A549 (cell line): ENCODE measurements at regions not wholly inside any gene's neighbourhood (a gene's known extent, or its start where the extent isn't known, plus 50 kb on each side); places are given as distances from the start of the nearest gene placed in this dataset.

Experiments used
- ATAC-seq, 2 experiments: fragments of 200-7000 bp in 1 of 2; fragments of >200 bp in 1 of 2; cut with Nextera tagmentation in 1 of 2; cut with Tn5 transposase in 1 of 2; 3 replicates each; pipeline versions ENCODE4 v1.8.0 to v1.9.1; 2018 to 2020; ENCODE audit warnings: mild to moderate bottlenecking in 1 of 2, moderate library complexity in 1 of 2
- CTCF ChIA-PET: fragments of 300-600 bp; sonication (Branson Sonifier 250); formaldehyde crosslinking; extraction: SDS; loops from one replicate; lab custom pipeline; 2021; ENCODE audit warnings: antibody characterized with exemption, inconsistent platforms; lab: Yijun Ruan, JAX
- POLR2A ChIA-PET: fragments of 350-600 bp; formaldehyde crosslinking; extraction: SDS; loops from one replicate; lab custom pipeline; 2021; ENCODE audit warnings: antibody characterized with exemption, inconsistent platforms; lab: Yijun Ruan, JAX
- DNase-seq, 2 experiments: peaks; one replicate each; pipeline versions ENCODE4 v3.0.0 to v3.0.0-alpha.2; 2011 to 2016; ENCODE audit warnings: low read depth in 1 of 2, low spot score in 1 of 2
- FAIRE-seq: peaks from 2 replicates; lab custom pipeline; 2011; peaks lifted over from hg19 to GRCh38; lab: Jason Lieb, UNC
- H3K27ac ChIP-seq, 2 experiments: fragments of >200 bp; sonication (Bioruptor Twin); formaldehyde crosslinking; 3 replicates each; pipeline ENCODE4 v1.5.1; 2016 to 2017
- H3K4me1 ChIP-seq: fragments of >200 bp; sonication (Bioruptor Twin); formaldehyde crosslinking; 3 replicates; pipeline ENCODE4 v1.6.1; 2016
- H3K4me2 ChIP-seq: fragments of >200 bp; sonication (Bioruptor Twin); formaldehyde crosslinking; 3 replicates; pipeline ENCODE4 v1.6.1; 2016
- H3K4me3 ChIP-seq: fragments of >200 bp; sonication (Bioruptor Twin); formaldehyde crosslinking; 3 replicates; pipeline ENCODE4 v1.5.1; 2016
- H3K9me3 ChIP-seq: fragments of >200 bp; sonication (Bioruptor Twin); formaldehyde crosslinking; 3 replicates; pipeline ENCODE4 v1.6.1; 2016
- EHMT2 ChIP-seq: fragments of 200-600 bp; sonication (generic); IDR thresholded peaks from 2 replicates; pipeline ENCODE4 v1.6.1; 2016; ENCODE audit warnings: antibody characterized with exemption, low read depth, mild to moderate bottlenecking, moderate library complexity
- ESRRA ChIP-seq: fragments of 150-350 bp; IDR thresholded peaks from 2 replicates; pipeline ENCODE4 v1.6.1; 2014; ENCODE audit warnings: mild to moderate bottlenecking, low read length, borderline replicate concordance
- HOXA7 ChIP-seq: fragments of 250-450 bp; sonication (Bioruptor Pico); IDR thresholded peaks from 2 replicates; pipeline ENCODE4 v1.5.0; 2020; ENCODE audit warnings: mild to moderate bottlenecking, moderate library complexity
- HOXB13 ChIP-seq: fragments of 250-450 bp; sonication (Bioruptor Pico); IDR thresholded peaks from 2 replicates; pipeline ENCODE4 v1.5.0; 2020; ENCODE audit warnings: low read depth, mild to moderate bottlenecking, moderate library complexity
- JUN ChIP-seq, 2 experiments: fragments of >200 bp; sonication (Bioruptor Twin); formaldehyde crosslinking; IDR thresholded peaks; 2 replicates in 1 of 2; 3 replicates in 1 of 2; pipeline ENCODE4 v1.6.1; 2016 to 2017
- KDM1A ChIP-seq: fragments of 200-600 bp; sonication (generic); IDR thresholded peaks from 2 replicates; pipeline ENCODE4 v1.6.1; 2016; ENCODE audit warnings: low read depth, mild to moderate bottlenecking
- KDM5A ChIP-seq: fragments of 200-600 bp; sonication (generic); IDR thresholded peaks from 2 replicates; pipeline ENCODE4 v1.6.1; 2016; ENCODE audit warnings: antibody characterized with exemption, mild to moderate bottlenecking
- MAFK ChIP-seq: fragments of 450-650 bp; IDR thresholded peaks from 2 replicates; pipeline ENCODE4 v1.6.1; 2014; ENCODE audit not compliant: partially characterized antibody
- MYC ChIP-seq: IDR thresholded peaks from 2 replicates; pipeline ENCODE4 v1.6.1; 2012; ENCODE audit warnings: mild to moderate bottlenecking, inconsistent platforms, low read length, improper control_type of control experiment, borderline replicate concordance
- NFE2L2 ChIP-seq: fragments of 150-350 bp; conservative IDR thresholded peaks from 2 replicates; pipeline ENCODE4 v1.6.1; 2014; ENCODE audit warnings: low read length
- POLR2A ChIP-seq: IDR thresholded peaks from 2 replicates; pipeline ENCODE4 v1.6.1; 2012; ENCODE audit warnings: mild to moderate bottlenecking, low read length
- POLR2AphosphoS2 ChIP-seq: conservative IDR thresholded peaks from 2 replicates; pipeline ENCODE4 v1.6.1; 2012; ENCODE audit warnings: low read length, improper control_type of control experiment, inconsistent platforms
- RFX5 ChIP-seq: fragments of 450-650 bp; IDR thresholded peaks from 2 replicates; pipeline ENCODE4 v1.7.1; 2014; ENCODE audit warnings: antibody characterized with exemption, mild to moderate bottlenecking, moderate library complexity
- ZC3H11A ChIP-seq: fragments of 450-650 bp; IDR thresholded peaks from 2 replicates; pipeline ENCODE4 v1.6.1; 2014; ENCODE audit warnings: antibody characterized with exemption, mild to moderate bottlenecking
- ZFP36 ChIP-seq: fragments of 450-650 bp; IDR thresholded peaks from 2 replicates; pipeline ENCODE4 v1.6.1; 2014; ENCODE audit warnings: borderline replicate concordance; ENCODE audit not compliant: partially characterized antibody
- WGBS: methylation state at CpG from one replicate; pipeline ENCODE4 v1.1.6; 2017; ENCODE audit errors: missing lambda C conversion rate; 5-methylcytosine and 5-hydroxymethylcytosine counted together
- TF ChIP-seq, protein P1 (sequence below): fragments of 200-600 bp; sonication (generic); IDR thresholded peaks from 2 replicates; pipeline ENCODE4 v1.6.1; 2016; ENCODE audit warnings: antibody characterized with exemption, mild to moderate bottlenecking, moderate library complexity
- TF ChIP-seq, protein P2 (sequence below): IDR thresholded peaks from 2 replicates; pipeline ENCODE4 v1.6.1; 2012
- TF ChIP-seq, protein P3 (sequence below): IDR thresholded peaks from 2 replicates; pipeline ENCODE4 v1.6.1; 2012; ENCODE audit warnings: low read depth, borderline replicate concordance
- TF ChIP-seq, protein P4 (sequence below): fragments of 150-350 bp; IDR thresholded peaks from 2 replicates; pipeline ENCODE4 v1.6.1; 2014; ENCODE audit warnings: low read depth, mild to moderate bottlenecking, low read length
- TF ChIP-seq, protein P5 (sequence below): fragments of 250-450 bp; sonication (Bioruptor Pico); IDR thresholded peaks from 2 replicates; pipeline ENCODE4 v1.5.0; 2020; ENCODE audit warnings: low read depth, mild to moderate bottlenecking, moderate library complexity

DNA sequence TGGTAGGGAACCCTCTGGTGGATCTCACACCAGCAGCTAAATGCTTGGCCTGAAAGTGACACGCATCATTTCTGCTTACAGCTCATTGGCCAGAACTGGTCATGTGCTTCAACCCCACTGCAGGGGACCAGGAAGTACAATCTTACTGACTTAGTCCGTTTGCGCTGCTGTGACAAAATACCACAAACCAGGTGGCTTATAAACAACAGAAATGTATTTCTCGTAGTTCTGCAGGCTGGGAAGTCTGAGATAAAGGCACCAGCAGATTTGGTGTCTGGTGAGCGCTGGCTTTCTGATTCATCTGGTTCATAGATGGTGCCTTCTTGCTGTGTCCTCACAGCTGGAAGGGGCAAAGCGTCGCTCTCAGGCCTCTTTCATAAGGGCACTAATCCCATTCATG is 77.4 kb upstream of the SELENOK start:
- ChIA-PET POLR2A (no interaction called here), CTCF (no interaction called here)
- FAIRE-seq (no peak), ATAC-seq (no peak), DNase-seq (no peak)
- TF ChIP-seq, protein P1, sequence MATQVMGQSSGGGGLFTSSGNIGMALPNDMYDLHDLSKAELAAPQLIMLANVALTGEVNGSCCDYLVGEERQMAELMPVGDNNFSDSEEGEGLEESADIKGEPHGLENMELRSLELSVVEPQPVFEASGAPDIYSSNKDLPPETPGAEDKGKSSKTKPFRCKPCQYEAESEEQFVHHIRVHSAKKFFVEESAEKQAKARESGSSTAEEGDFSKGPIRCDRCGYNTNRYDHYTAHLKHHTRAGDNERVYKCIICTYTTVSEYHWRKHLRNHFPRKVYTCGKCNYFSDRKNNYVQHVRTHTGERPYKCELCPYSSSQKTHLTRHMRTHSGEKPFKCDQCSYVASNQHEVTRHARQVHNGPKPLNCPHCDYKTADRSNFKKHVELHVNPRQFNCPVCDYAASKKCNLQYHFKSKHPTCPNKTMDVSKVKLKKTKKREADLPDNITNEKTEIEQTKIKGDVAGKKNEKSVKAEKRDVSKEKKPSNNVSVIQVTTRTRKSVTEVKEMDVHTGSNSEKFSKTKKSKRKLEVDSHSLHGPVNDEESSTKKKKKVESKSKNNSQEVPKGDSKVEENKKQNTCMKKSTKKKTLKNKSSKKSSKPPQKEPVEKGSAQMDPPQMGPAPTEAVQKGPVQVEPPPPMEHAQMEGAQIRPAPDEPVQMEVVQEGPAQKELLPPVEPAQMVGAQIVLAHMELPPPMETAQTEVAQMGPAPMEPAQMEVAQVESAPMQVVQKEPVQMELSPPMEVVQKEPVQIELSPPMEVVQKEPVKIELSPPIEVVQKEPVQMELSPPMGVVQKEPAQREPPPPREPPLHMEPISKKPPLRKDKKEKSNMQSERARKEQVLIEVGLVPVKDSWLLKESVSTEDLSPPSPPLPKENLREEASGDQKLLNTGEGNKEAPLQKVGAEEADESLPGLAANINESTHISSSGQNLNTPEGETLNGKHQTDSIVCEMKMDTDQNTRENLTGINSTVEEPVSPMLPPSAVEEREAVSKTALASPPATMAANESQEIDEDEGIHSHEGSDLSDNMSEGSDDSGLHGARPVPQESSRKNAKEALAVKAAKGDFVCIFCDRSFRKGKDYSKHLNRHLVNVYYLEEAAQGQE, result no peak
- TF ChIP-seq, protein P2, sequence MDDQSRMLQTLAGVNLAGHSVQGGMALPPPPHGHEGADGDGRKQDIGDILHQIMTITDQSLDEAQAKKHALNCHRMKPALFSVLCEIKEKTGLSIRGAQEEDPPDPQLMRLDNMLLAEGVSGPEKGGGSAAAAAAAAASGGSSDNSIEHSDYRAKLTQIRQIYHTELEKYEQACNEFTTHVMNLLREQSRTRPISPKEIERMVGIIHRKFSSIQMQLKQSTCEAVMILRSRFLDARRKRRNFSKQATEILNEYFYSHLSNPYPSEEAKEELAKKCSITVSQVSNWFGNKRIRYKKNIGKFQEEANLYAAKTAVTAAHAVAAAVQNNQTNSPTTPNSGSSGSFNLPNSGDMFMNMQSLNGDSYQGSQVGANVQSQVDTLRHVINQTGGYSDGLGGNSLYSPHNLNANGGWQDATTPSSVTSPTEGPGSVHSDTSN, result no peak
- Histone ChIP-seq H3K4me3 (no peak overlapping the region), H3K4me2 (no peak overlapping the region), H3K9me3 (no peaks in the 10 kb centered on the region), H3K27ac (no peak overlapping the region), H3K4me1 (no peaks in the 10 kb centered on the region)
- 6% methylated on average over 2 of the region's 7 CpGs for WGBS

DNA sequence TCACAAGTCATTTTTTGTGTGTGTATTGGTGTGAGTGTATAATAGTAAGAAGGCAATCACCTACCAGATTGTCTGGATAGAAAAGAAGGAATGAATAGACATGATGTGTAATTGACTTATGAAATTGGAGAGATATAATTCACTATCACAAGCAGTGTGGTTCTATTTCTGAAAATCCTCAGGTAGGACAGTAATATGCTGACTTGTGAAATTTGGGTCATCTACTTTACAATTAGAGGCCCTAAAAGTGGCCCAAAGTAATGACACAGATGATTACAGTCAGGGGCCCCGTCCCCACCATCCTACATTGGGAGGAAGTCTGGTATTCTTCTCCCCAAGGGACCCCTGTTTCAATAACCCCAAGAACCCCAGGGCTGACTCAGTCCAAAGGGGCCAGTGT is 73.6 kb upstream of the SELENOK start:
- Histone ChIP-seq H3K9me3 (no peaks in the 10 kb centered on the region), H3K27ac (no peak overlapping the region)
- POLR2A ChIA-PET, result no interaction called here
- CTCF ChIA-PET, result no interaction called here
- no peak for FAIRE-seq
- ATAC-seq, result no peak
- TF ChIP-seq MAFK (peak; percentile 54), NFE2L2 (no peak)
- TF ChIP-seq, all 56 proteins: peak for 1
- DNase-seq, result no peak
- no peaks in the 10 kb centered on the region for H3K4me1 ChIP-seq
- H3K4me2 ChIP-seq, result no peak overlapping the region
- 0% methylated on average over 1 of the region's 1 CpG for WGBS
- H3K4me3 ChIP-seq, result no peak overlapping the region

DNA sequence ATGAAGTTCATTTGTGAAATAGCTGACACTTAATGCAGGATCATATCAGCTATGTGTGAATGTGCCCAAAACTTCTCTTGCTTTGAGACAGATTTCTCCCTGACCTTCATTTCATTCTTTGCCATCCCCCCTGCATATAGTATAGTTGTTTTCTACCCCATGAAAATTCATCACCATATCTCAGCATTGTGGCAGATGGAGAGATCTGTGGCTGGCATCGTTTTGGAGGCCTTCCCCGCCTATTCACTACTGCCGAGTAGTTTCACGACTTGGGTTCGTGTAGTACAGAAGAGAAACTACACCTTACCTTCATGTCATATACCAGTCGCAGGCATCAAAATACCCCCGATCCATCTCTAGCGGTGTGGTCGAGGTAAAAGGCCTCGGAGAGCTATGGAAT is 66.2 kb upstream of the SELENOK start:
- FAIRE-seq (no peak), ATAC-seq (no peak), DNase-seq (no peak)
- ChIA-PET CTCF (interaction anchor here (1.9 kb wide), 1 partner anchor 19 kb away, joined by 4 read pairs; no protein-coding TSS in a partner anchor), POLR2A (no interaction called here)
- WGBS, result 53% methylated on average over 10 of the region's 10 CpGs
- no peak overlapping the region for H3K4me3 ChIP-seq
- H3K4me1 ChIP-seq, result no peaks in the 10 kb centered on the region
- H3K9me3 ChIP-seq, result no peaks in the 10 kb centered on the region
- H3K4me2 ChIP-seq, result no peak overlapping the region
- H3K27ac ChIP-seq, result no peak overlapping the region
- TF ChIP-seq HOXA7 (CRISPR knock-in tag) (no peak), ZFP36 (no peak), KDM1A (no peak), RFX5 (no peak)
- TF ChIP-seq, protein P3, sequence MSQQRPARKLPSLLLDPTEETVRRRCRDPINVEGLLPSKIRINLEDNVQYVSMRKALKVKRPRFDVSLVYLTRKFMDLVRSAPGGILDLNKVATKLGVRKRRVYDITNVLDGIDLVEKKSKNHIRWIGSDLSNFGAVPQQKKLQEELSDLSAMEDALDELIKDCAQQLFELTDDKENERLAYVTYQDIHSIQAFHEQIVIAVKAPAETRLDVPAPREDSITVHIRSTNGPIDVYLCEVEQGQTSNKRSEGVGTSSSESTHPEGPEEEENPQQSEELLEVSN, result no peak

DNA sequence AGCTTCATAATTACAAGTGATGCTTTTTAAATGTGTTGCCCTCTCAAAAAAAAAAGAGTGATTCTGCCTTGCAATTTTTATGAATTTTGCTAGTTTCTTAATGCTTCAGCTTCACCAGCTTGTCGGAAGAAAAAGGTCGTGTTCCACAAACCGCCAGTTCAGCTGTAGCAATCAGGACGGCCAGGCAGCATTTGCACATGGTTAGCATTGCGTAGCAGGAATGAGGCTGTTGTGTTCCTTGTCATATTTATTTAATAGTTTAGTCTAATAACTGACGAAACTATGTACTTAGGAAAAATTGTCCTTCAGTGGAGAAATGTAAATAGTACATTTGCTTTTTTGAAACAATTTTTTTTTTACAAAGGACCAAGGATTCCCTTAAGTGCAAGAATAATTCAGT is 64.9 kb upstream of the SELENOK start:
- WGBS, result 44% methylated on average over 6 of the region's 6 CpGs
- no peak for ATAC-seq
- CTCF ChIA-PET, result interaction anchor here (1.9 kb wide), 1 partner anchor 18 kb away, joined by 4 read pairs; no protein-coding TSS in a partner anchor
- POLR2A ChIA-PET, result no interaction called here
- Histone ChIP-seq H3K4me1 (no peaks in the 10 kb centered on the region), H3K9me3 (no peaks in the 10 kb centered on the region), H3K27ac (no peak overlapping the region), H3K4me2 (no peak overlapping the region), H3K4me3 (no peak overlapping the region)
- TF ChIP-seq NFE2L2, result no peak
- no peak for TF ChIP-seq MYC
- TF ChIP-seq, protein P4, sequence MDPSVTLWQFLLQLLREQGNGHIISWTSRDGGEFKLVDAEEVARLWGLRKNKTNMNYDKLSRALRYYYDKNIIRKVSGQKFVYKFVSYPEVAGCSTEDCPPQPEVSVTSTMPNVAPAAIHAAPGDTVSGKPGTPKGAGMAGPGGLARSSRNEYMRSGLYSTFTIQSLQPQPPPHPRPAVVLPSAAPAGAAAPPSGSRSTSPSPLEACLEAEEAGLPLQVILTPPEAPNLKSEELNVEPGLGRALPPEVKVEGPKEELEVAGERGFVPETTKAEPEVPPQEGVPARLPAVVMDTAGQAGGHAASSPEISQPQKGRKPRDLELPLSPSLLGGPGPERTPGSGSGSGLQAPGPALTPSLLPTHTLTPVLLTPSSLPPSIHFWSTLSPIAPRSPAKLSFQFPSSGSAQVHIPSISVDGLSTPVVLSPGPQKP, result no peak
- TF ChIP-seq POLR2A, result no peak
- no peak for TF ChIP-seq JUN (IDR thresholded peaks at IDR 0.05)
- TF ChIP-seq ZC3H11A, result no peak
- no peak for TF ChIP-seq POLR2AphosphoS2
- TF ChIP-seq HOXB13, result no peak
- no peak for TF ChIP-seq EHMT2
- no peak for TF ChIP-seq ESRRA
- TF ChIP-seq, protein P5, sequence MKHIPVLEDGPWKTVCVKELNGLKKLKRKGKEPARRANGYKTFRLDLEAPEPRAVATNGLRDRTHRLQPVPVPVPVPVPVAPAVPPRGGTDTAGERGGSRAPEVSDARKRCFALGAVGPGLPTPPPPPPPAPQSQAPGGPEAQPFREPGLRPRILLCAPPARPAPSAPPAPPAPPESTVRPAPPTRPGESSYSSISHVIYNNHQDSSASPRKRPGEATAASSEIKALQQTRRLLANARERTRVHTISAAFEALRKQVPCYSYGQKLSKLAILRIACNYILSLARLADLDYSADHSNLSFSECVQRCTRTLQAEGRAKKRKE, result no peak
- TF ChIP-seq KDM5A, result no peak
- DNase-seq, result no peak
- no peak for FAIRE-seq
